Duodenal mucosa (tissue), 2 donors: ENCODE measurements at regions not wholly inside any gene's neighbourhood (a gene's known extent, or its start where the extent isn't known, plus 50 kb on each side); places are given as distances from the start of the nearest gene placed in this dataset.

ENCODE experiments used
- H3K27ac ChIP-seq: one replicate; pipeline ENCODE4 v1.7.0; 2013; ENCODE audit warnings: low read depth, low read length
- H3K27me3 ChIP-seq, 2 donors: one replicate each; pipeline ENCODE4 v1.7.0; 2013; ENCODE audit warnings: low read length in 2 of 2, control low read depth in 1 of 2; ENCODE audit not compliant: insufficient read depth in 2 of 2, control insufficient read depth in 1 of 2
- H3K36me3 ChIP-seq, 2 donors: one replicate each; pipeline ENCODE4 v1.7.0; 2013; ENCODE audit warnings: low read length in 2 of 2, control low read depth in 1 of 2; ENCODE audit not compliant: insufficient read depth in 2 of 2, control insufficient read depth in 1 of 2
- H3K4me1 ChIP-seq, 2 donors: one replicate each; pipeline ENCODE4 v1.7.0; 2013; ENCODE audit warnings: low read length in 2 of 2, control low read depth in 1 of 2; ENCODE audit not compliant: insufficient read depth in 2 of 2, control insufficient read depth in 1 of 2
- H3K4me3 ChIP-seq, 2 donors: one replicate each; pipeline ENCODE4 v1.7.0; 2013; ENCODE audit warnings: low read length in 2 of 2, low read depth in 1 of 2
- H3K9ac ChIP-seq, 2 donors: one replicate each; pipeline ENCODE4 v1.7.0; 2013; ENCODE audit warnings: low read length in 2 of 2, low read depth in 1 of 2
- H3K9me3 ChIP-seq, 2 donors: one replicate each; pipeline ENCODE4 v1.7.0; 2013; ENCODE audit warnings: low read length in 2 of 2, control low read depth in 1 of 2; ENCODE audit not compliant: control insufficient read depth in 1 of 2

- no peaks in the 10 kb centered on the region for H3K36me3 ChIP-seq
- no peak overlapping the region for H3K9ac ChIP-seq
- no peaks in the 10 kb centered on the region for H3K27me3 ChIP-seq
- no peaks in the 10 kb centered on the region for H3K9me3 ChIP-seq
- H3K4me1 ChIP-seq: no peaks in the 10 kb centered on the region
- no peak overlapping the region for H3K4me3 ChIP-seq
- H3K27ac ChIP-seq: no peak overlapping the region
These were observed 305.2 kb upstream of the CITED2 start for GRCh38 chr6:139679516-139680179.

- no peak overlapping the region for H3K9ac ChIP-seq
- H3K27me3 ChIP-seq: no peaks in the 10 kb centered on the region
- H3K4me3 ChIP-seq: no peak overlapping the region
- H3K4me1 ChIP-seq: no peaks in the 10 kb centered on the region
- no peak overlapping the region for H3K27ac ChIP-seq
- H3K9me3 ChIP-seq: no peaks in the 10 kb centered on the region
- no peaks in the 10 kb centered on the region for H3K36me3 ChIP-seq
These were observed 302.3 kb upstream of the CITED2 start for GRCh38 chr6:139676718-139677117.

- no peaks in the 10 kb centered on the region for H3K27me3 ChIP-seq
- no peaks in the 10 kb centered on the region for H3K9me3 ChIP-seq
- H3K4me3 ChIP-seq: no peak overlapping the region
- H3K4me1 ChIP-seq: no peaks in the 10 kb centered on the region
- no peak overlapping the region for H3K27ac ChIP-seq
- no peaks in the 10 kb centered on the region for H3K36me3 ChIP-seq
- no peak overlapping the region for H3K9ac ChIP-seq
These were observed 291.8 kb upstream of the CITED2 start for GRCh38 chr6:139666284-139666683.

- no peaks in the 10 kb centered on the region for H3K36me3 ChIP-seq
- H3K9ac ChIP-seq: no peak overlapping the region
- H3K4me3 ChIP-seq: no peak overlapping the region
- no peaks in the 10 kb centered on the region for H3K27me3 ChIP-seq
- no peak overlapping the region for H3K27ac ChIP-seq
- no peaks in the 10 kb centered on the region for H3K9me3 ChIP-seq
- no peaks in the 10 kb centered on the region for H3K4me1 ChIP-seq
These were observed 289.5 kb upstream of the CITED2 start for GRCh38 chr6:139663996-139664395.

- Histone ChIP-seq H3K27me3 (no peaks in the 10 kb centered on the region), H3K4me3 (no peak overlapping the region), H3K9me3 (no peaks in the 10 kb centered on the region), H3K36me3 (no peaks in the 10 kb centered on the region), H3K9ac (no peak overlapping the region), H3K27ac (no peak overlapping the region), H3K4me1 (peaks cover 9 to 15% of the 10 kb centered on the region in 2 donors)
These were observed 285.3 kb upstream of the CITED2 start for GRCh38 chr6:139659711-139660110.

- no peak overlapping the region for H3K4me3 ChIP-seq
- H3K9ac ChIP-seq: no peak overlapping the region
- H3K4me1 ChIP-seq: peaks cover 9 to 21% of the 10 kb centered on the region in 2 donors
- no peaks in the 10 kb centered on the region for H3K27me3 ChIP-seq
- H3K27ac ChIP-seq: no peak overlapping the region
- no peaks in the 10 kb centered on the region for H3K9me3 ChIP-seq
- H3K36me3 ChIP-seq: no peaks in the 10 kb centered on the region
These were observed 284.7 kb upstream of the CITED2 start for GRCh38 chr6:139659196-139659595.

- Histone ChIP-seq H3K4me1 (peaks cover 9 to 26% of the 10 kb centered on the region in 2 donors), H3K36me3 (no peaks in the 10 kb centered on the region), H3K27me3 (no peaks in the 10 kb centered on the region), H3K9me3 (no peaks in the 10 kb centered on the region), H3K4me3 (no peak overlapping the region), H3K27ac (no peak overlapping the region), H3K9ac (no peak overlapping the region)
These were observed 282.7 kb upstream of the CITED2 start for GRCh38 chr6:139657119-139657518.

GRCh38 chr6:139655783-139656705 lies 281.6 kb upstream of the CITED2 start:
- no peaks in the 10 kb centered on the region for H3K9me3 ChIP-seq
- H3K27me3 ChIP-seq: no peaks in the 10 kb centered on the region
- H3K9ac ChIP-seq: peak overlapping the region; percentile 7 to 15
- H3K4me1 ChIP-seq: peaks cover 9 to 26% of the 10 kb centered on the region in 2 donors
- no peaks in the 10 kb centered on the region for H3K36me3 ChIP-seq
- H3K27ac ChIP-seq: peak overlapping the region; percentile 47
- H3K4me3 ChIP-seq: peak overlapping the region in 1 of 2 donors; percentile 19

GRCh38 chr6:139654888-139655782 lies 280.7 kb upstream of the CITED2 start:
- H3K9ac ChIP-seq: peak overlapping the region; percentile 7 to 33
- no peaks in the 10 kb centered on the region for H3K36me3 ChIP-seq
- no peaks in the 10 kb centered on the region for H3K9me3 ChIP-seq
- H3K4me1 ChIP-seq: peaks cover 9 to 26% of the 10 kb centered on the region in 2 donors
- H3K27me3 ChIP-seq: no peaks in the 10 kb centered on the region
- peak overlapping the region in 1 of 2 donors; percentile 38 for H3K4me3 ChIP-seq
- peak overlapping the region; percentile 47 for H3K27ac ChIP-seq
